ENCODE measurements at regions not wholly inside any gene's neighbourhood (a gene's known extent, or its start where the extent isn't known, plus 50 kb on each side); places are given as distances from the start of the nearest gene placed in this dataset.
"Not testable (repeated sequence)": the region's sequence is repeated elsewhere in the genome, so short reads cannot be mapped to it uniquely, and the experiment has no call there.

GRCh38 chr1:146396242-146396641, 167.4 kb upstream of the NOTCH2NLA start:
- not testable (repeated sequence) for TF ChIP-seq CTCF, POLR2A (IDR thresholded peaks at IDR 0.05)

All from testis (tissue), 2 donors.